Stimulated activated CD8-positive, alpha-beta memory T cell treated with anti-CD3 and anti-CD28 coated beads, Interleukin-4, amount 100 ng/mL, for 24 hours (primary cell): ENCODE measurements at regions not wholly inside any gene's neighbourhood (a gene's known extent, or its start where the extent isn't known, plus 50 kb on each side); places are given as distances from the start of the nearest gene placed in this dataset.
"Not testable (repeated sequence)": the region's sequence is repeated elsewhere in the genome, so short reads cannot be mapped to it uniquely, and the experiment has no call there.

ENCODE experiments used
- DNase-seq: peaks from one replicate; pipeline ENCODE4 v3.0.0-alpha.2; 2020; ENCODE audit warnings: low read depth

- peak; percentile 99 for DNase-seq
Measured at GRCh38 chr4:3955321-3956164, 189.4 kb downstream of the ADRA2C start.

- not testable (repeated sequence) for DNase-seq
Measured at GRCh38 chr4:3956165-3956867, 190.1 kb downstream of the ADRA2C start.

- not testable (repeated sequence) for DNase-seq
Measured at GRCh38 chr4:3961091-3961672, 195.0 kb downstream of the ADRA2C start.

- DNase-seq = not testable (repeated sequence)
Measured at GRCh38 chr4:3964572-3965278, 198.5 kb downstream of the ADRA2C start.

- not testable (repeated sequence) for DNase-seq
Measured at GRCh38 chr4:3967204-3967603, 201.0 kb downstream of the ADRA2C start.

GRCh38 chr4:3972626-3973025, 206.4 kb downstream of the ADRA2C start:
- not testable (repeated sequence) for DNase-seq

- not testable (repeated sequence) for DNase-seq
Measured at GRCh38 chr4:3973581-3974200, 207.5 kb downstream of the ADRA2C start.

GRCh38 chr4:3983518-3984125, 217.4 kb downstream of the ADRA2C start:
- not testable (repeated sequence) for DNase-seq

- not testable (repeated sequence) for DNase-seq
Measured at GRCh38 chr4:3984796-3985195, 218.6 kb downstream of the ADRA2C start.

GRCh38 chr4:3986412-3986811, 220.2 kb downstream of the ADRA2C start:
- not testable (repeated sequence) for DNase-seq

GRCh38 chr4:3997386-3997785, 229.3 kb downstream of the OTOP1 start:
- not testable (repeated sequence) for DNase-seq

GRCh38 chr4:4004036-4004435, 222.7 kb downstream of the OTOP1 start:
- DNase-seq = not testable (repeated sequence)

GRCh38 chr4:4004702-4005101, 222.0 kb downstream of the OTOP1 start:
- DNase-seq = not testable (repeated sequence)

GRCh38 chr4:4006356-4006755, 220.4 kb downstream of the OTOP1 start:
- not testable (repeated sequence) for DNase-seq

- DNase-seq = not testable (repeated sequence)
Measured at GRCh38 chr4:4019071-4019470, 207.7 kb downstream of the OTOP1 start.

- not testable (repeated sequence) for DNase-seq
Measured at GRCh38 chr4:4021161-4021560, 205.6 kb downstream of the OTOP1 start.

GRCh38 chr4:4026708-4027107, 200.0 kb downstream of the OTOP1 start:
- not testable (repeated sequence) for DNase-seq

GRCh38 chr4:4028752-4029151, 198.0 kb downstream of the OTOP1 start:
- not testable (repeated sequence) for DNase-seq

GRCh38 chr4:4030509-4030908, 196.2 kb downstream of the OTOP1 start:
- not testable (repeated sequence) for DNase-seq

- not testable (repeated sequence) for DNase-seq
Measured at GRCh38 chr4:4031446-4032135, 195.1 kb downstream of the OTOP1 start.
